ENCODE measurements at regions not wholly inside any gene's neighbourhood (a gene's known extent, or its start where the extent isn't known, plus 50 kb on each side); places are given as distances from the start of the nearest gene placed in this dataset.

- Histone ChIP-seq H4K8ac (ENCODE audit: extremely low read depth, insufficient read depth, low read length) (no peak overlapping the region), H2BK20ac (ENCODE audit: low read length) (no peak overlapping the region), H3K79me2 (ENCODE audit: control insufficient read depth in 1 of 2, insufficient read depth in 2 of 2, low read length in 2 of 2) (no peaks in the 10 kb centered on the region), H3K27me3 (replicated peaks in 1 of 4; ENCODE audit: control insufficient read depth in 3 of 4, extremely low read depth in 1 of 4, insufficient read depth in 3 of 4, low read length in 3 of 4) (no peaks in the 10 kb centered on the region), H4K5ac (ENCODE audit: insufficient read length, low read depth, low read length) (no peak overlapping the region), H3K18ac (ENCODE audit: extremely low read depth, low read length) (no peak overlapping the region), H3K9me3 (ENCODE audit: insufficient read depth in 2 of 2, low read depth in 1 of 2, low read length in 1 of 2) (no peaks in the 10 kb centered on the region), H3K36me3 (ENCODE audit: control insufficient read depth in 2 of 4, insufficient read depth in 4 of 4, low read length in 3 of 4) (no peaks in the 10 kb centered on the region), H3K23ac (ENCODE audit: insufficient read length) (no peak overlapping the region), H4K91ac (replicated peaks; ENCODE audit: insufficient read length, low read length) (no peak overlapping the region), H2BK12ac (ENCODE audit: low read depth, low read length) (no peak overlapping the region), H3K27ac (ENCODE audit: low read depth, low read length) (no peak overlapping the region), H2AFZ (ENCODE audit: low read length) (no peak overlapping the region), H3K4me1 (replicated peaks in 1 of 4; ENCODE audit: control insufficient read depth in 3 of 4, insufficient read depth in 4 of 4, low read length in 3 of 4) (no peaks in the 10 kb centered on the region), H4K20me1 (replicated peaks in 1 of 2; ENCODE audit: control insufficient read depth in 1 of 2, insufficient read depth in 2 of 2, low read length in 2 of 2) (no peaks in the 10 kb centered on the region), H3K4me3 (ENCODE audit: extremely low read depth in 1 of 4, insufficient read depth in 2 of 4, low read depth in 3 of 4, low read length in 4 of 4) (no peak overlapping the region), H3K79me1 (ENCODE audit: low read depth, low read length) (no peaks in the 10 kb centered on the region), H3K4ac (replicated peaks; ENCODE audit: insufficient read length, low read depth, low read length) (no peak overlapping the region), H3K14ac (ENCODE audit: insufficient read length) (no peak overlapping the region), H2BK5ac (ENCODE audit: low read depth, low read length) (no peak overlapping the region), H2BK120ac (replicated peaks; ENCODE audit: low read depth, low read length) (no peak overlapping the region), H3K4me2 (ENCODE audit: insufficient read depth in 1 of 2, low read depth in 2 of 2, low read length in 2 of 2) (no peak overlapping the region), H3K9ac (replicated peaks in 1 of 4; ENCODE audit: extremely low read depth in 1 of 4, low read depth in 3 of 4, low read length in 3 of 4) (no peak overlapping the region), H2AK5ac (ENCODE audit: low read depth, low read length) (no peak overlapping the region), H3K23me2 (ENCODE audit: low read depth, low read length) (no peaks in the 10 kb centered on the region), H2BK15ac (ENCODE audit: low read length) (no peak overlapping the region), H3K56ac (replicated peaks; ENCODE audit: insufficient read length, low read depth, low read length) (no peak overlapping the region)
- 85% methylated on average over 2 of the region's 2 CpGs; no CpG with 5 or more reads in 1 of the 2 experiments for WGBS, 2 experiments (ENCODE audit: extremely low coverage in 1 of 2, insufficient coverage in 1 of 2, insufficient read length in 1 of 2, insufficient replicate concordance in 2 of 2, low coverage in 1 of 2, low lambda C conversion rate in 2 of 2, missing lambda C conversion rate in 1 of 2)
- CTCF ChIA-PET (ENCODE audit: partially characterized antibody): interaction anchor here (0.9 to 1.3 kb wide), 2 partner anchors 38 to 199 kb away, joined by 3 read pairs; no protein-coding TSS in a partner anchor
- no peak for FAIRE-seq
- POLR2A ChIA-PET (ENCODE audit: partially characterized antibody): no interaction called here
- no peak for DNase-seq (ENCODE audit: low read depth in 1 of 2, low spot score in 2 of 2)
- TF ChIP-seq ZNF274 (IDR thresholded peaks at IDR 0.05; ENCODE audit: borderline replicate concordance, extremely low read depth, low read length) (no peak), EP300 (IDR thresholded peaks at IDR 0.05; ENCODE audit: borderline replicate concordance in 1 of 2, low read depth in 2 of 2, low read length in 2 of 2) (no peak), SAP30 (IDR thresholded peaks at IDR 0.05; ENCODE audit: insufficient read depth, insufficient replicate concordance, low read length) (no peak), RFX5 (IDR thresholded peaks at IDR 0.05; ENCODE audit: borderline replicate concordance, low read depth, low read length) (no peak), SP4 (IDR thresholded peaks at IDR 0.05; ENCODE audit: low read length) (no peak), NANOG (IDR thresholded peaks at IDR 0.05; ENCODE audit: insufficient read depth, low read depth, low read length, poor library complexity, severe bottlenecking) (no peak)
These were observed 313.0 kb upstream of the RIOK2 start for GRCh38 chr5:97496037-97496436.

Measured in H1 (cell line).